HG03066 (cell line): ENCODE measurements at regions not wholly inside any gene's neighbourhood (a gene's known extent, or its start where the extent isn't known, plus 50 kb on each side); places are given as distances from the start of the nearest gene placed in this dataset.
"Not testable (repeated sequence)": the region's sequence is repeated elsewhere in the genome, so short reads cannot be mapped to it uniquely, and the experiment has no call there.

Experiments
- ATAC-seq: cut with Tn5 transposase; IDR thresholded peaks from one replicate; pipeline ENCODE4 v1.9.1; 2021; ENCODE audit warnings: low read depth; ENCODE audit not compliant: unreplicated experiment

DNA sequence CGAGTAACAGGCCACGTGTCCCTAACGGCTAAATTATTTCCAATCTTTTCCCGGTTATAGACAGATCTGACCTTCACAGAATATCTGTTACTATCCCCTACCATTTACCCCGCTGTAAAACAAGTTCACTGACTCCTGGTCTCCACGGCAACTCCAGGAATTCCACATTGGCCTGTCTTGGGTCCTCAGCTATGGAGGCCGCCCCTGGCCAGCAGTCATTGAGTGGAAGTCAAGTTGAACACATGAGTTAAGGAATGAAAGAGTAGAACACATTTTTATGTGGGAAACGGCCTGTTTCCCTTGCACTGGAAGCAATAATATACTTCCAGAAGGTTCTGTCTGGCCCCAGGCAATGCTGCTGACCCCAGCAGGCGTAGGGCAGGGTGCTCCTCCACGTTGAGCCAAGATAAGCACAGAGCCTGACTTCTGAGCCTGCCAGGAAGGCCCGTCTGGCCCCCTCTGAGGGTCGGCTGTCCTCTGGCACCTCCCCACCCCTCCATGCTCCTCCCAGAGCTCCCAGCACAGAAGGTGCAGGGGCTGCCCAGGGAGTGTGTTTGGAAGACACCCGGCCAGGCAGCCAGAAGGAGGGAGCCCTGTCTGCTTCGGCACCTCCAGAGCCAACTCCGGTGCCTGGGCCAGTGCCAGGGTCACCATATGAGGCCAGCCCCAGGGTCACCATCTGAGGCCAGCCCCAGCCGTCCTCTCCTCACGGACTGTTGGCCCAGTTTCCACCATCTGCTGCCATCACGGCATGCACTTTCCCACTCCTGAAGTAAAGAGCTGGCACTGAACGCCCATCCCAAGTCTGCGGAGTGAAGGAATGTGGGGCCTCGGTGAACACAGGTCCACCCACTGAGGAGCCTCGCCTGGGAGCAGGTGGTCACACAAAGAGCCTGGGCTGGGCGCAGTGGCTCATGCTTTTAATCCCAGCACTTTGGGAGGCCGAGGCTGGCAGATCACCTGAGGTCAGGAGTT is 813.2 kb downstream of the BRD1 start:
- no peak for ATAC-seq

DNA sequence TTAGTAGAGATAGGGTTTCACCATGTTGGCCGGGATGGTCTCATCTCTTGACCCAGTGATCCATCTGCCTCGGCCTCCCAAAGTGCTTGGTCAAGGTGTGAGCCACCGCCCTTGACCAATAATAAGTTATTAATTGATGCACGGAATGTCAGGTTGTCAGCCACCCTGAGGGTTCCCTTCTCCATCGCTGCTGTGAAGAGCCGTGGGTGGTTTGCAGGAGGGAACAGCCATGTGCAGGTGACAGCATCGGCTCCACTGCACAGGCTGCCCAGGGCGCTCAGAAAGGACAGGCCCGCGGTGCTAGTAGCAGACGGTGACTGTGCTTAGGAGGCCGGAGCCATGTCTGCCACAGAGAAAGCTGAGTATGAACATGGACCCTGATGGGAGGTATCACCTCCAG is 814.0 kb downstream of the BRD1 start:
- ATAC-seq = no peak

- no peak for ATAC-seq
Measured at GRCh38 chr22:49012712-49013395, 814.8 kb downstream of the BRD1 start.

DNA sequence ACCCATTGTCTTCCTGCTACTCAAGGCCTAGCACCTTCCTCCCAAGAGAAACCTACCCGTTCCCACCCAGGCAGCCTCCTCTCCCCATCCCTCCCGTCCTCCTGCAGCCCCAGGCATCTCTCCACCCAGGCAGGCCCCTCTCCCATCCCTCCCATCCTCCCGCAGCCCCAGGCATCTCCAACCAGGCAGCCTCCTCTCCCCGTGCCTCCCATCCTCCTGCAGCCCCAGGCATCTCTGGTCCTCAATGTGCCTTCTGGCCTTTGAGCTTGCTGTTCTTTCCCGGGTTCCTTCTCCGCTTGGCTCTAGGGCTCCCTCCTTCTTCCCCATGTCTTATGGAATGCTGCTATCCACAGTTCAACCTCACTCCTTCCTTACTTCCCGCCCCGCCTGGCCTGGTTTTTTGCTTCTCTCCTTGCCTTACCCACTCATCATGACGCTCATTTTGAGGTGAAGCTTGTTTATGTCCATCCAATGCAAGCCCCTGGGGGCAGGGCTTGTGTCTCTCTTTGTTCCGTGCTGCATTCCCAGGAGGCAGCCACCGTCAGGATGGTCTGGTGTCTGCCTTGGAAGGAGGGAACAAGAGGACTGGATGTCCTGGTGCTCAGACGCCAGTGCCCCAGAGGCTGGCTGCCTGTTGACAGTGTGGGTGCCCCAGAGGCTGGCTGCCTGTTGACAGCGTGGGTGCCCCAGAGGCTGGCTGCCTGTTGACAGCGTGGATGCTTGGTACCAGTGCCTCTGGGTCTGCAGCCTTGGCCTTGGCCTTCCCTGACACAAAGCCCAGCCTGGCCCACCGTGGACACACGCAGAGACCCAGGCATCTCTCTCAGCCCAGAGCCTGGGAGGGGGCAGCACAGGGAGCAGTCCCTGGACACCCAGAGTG is 815.7 kb downstream of the BRD1 start:
- ATAC-seq = no peak

DNA sequence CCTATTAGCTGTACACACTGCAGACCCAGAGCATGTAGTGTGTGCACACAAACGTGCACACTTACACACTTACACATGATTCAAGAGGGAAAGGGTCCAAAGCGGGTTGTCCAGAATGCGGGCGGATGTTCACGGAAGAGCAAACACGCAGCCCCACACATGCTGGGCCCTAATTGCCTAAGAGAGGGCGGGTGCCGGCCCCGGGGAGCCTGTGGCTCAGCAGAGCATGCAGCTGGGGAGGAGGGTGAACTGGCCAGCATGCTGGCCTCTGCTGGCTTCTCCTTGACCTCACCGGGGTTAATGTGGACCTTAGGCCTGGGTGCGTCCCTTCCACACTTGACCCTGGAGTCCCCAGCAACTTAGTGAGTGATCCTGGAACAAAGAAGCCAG is 816.3 kb downstream of the BRD1 start:
- no peak for ATAC-seq

DNA sequence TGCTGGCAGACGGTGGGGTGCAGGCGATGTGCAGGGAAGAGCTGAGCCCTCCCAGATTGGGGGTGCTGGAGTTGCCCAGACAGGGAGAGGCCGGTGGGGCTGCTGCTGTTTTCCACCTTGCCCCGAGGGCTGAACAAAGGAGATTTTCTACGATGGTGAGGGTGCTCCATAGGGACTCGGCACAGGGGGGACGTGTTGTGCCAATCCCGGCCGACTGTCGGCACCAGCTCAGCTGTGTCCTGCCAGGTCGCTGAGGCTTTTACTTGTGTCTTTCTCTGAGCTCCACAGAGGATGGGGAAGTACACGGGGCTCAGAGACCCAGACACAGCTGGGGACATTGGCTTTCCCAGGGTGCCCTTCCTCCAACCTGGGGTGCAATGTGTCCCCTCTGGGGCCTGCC is 816.8 kb downstream of the BRD1 start:
- no peak for ATAC-seq

- no peak for ATAC-seq
Measured at GRCh38 chr22:49010070-49010863, 817.4 kb downstream of the BRD1 start.

GRCh38 chr22:49009359-49010063 is 818.2 kb downstream of the BRD1 start:
- no peak for ATAC-seq

GRCh38 chr22:49008682-49009235 is 818.9 kb downstream of the BRD1 start:
- ATAC-seq = no peak

GRCh38 chr22:49007013-49007653 is 820.5 kb downstream of the BRD1 start:
- ATAC-seq = no peak

GRCh38 chr22:49006207-49007012 is 821.3 kb downstream of the BRD1 start:
- ATAC-seq = no peak

DNA sequence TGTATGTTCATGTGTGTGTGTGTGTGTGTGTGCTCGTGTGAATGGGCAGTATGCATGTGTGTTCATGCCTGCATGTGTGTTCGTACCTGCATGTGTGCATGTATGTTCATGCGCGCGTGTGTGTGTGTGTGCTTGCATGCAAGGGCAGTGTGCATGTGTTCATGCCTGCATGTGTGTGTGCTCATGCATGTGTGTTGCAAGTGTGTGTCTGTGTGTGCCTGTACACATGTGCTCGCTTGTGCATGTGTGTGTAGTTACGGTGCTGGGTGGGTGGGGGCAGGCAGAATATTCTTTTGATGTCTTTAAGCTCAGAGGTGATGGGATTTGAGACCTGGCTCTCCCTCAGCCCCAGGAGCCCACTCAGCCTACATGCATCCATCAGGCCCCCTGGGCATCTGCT is 822.1 kb downstream of the BRD1 start:
- no peak for ATAC-seq

DNA sequence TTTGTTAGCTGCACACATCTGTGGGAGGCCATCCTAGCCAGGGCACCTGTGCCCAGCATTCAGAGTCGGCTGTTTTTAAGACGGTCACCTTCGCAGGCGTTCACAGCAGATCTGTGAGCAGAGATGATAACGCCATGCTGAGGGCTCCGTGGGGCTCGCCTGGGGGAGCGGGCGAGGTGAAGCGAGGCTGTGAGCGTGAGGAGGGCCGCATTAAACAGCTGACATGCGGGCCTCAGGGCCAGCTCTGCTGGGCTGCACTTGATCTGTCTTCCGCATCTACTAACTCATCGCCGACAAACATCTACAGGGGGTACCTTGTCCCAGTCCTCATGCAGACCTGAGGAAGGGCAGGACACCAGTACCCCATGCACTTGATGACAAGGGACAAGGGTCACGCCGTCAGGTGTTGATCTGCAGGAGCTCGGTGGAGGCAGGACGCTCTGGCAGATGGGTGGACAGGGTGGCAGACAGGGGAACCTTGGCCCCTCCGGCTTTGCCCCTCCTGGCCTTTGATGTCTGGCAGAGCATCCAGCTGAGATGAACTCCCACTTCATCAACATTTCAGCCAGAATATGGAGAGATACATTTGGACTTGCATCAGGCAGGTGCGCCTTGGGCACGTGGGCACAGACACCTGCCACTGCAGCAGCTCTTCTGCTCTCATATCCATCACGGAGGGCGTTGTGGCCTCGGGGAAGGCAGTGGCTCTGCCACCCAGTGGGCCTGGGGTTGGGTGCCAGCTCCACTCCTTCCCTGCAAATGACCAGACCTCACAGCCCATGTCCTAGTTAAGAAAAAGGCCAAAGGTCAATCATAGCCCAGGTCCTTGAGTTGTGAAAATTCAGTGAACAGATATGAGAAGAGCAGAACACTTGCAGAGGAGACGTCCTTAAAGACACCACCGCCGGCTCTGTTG is 822.9 kb downstream of the BRD1 start:
- no peak for ATAC-seq

DNA sequence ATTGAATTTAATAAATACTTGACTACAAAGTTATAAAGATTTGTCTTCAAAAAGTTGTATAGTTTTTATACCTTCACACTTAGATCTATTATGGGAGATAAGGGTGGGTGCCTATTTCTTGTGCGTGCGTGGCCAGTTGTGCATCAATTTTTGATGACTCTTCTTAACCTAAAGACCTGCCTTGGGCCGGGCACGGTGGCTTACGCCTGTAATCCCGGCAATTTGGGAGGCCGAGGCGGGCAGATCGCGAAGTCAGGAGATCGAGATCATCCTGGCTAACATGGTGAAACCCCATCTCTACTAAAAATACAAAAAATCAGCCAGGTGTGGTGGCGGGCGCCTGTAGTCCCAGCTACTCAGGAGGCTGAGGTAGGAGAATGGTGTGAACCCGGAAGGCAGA is 830.1 kb downstream of the BRD1 start:
- not testable (repeated sequence) for ATAC-seq

DNA sequence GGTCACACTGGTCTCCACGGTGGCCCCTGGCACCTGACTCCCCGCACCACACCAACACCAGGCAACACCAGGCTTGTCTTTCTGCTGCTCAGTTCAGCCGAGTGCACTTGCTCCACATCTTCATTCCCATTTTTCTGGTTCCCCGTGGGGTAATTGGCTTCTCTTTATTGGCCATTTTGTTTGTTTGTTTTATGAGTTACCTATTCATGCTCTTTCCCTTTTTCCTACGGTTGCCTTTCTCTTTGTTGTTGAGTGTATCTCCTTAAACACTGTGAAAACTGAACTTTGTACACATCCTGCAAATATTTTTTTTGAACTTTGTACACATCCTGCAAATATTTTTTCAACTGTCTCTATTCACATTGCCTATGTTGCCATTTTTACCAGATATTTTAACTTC is 834.0 kb downstream of the BRD1 start:
- ATAC-seq = no peak

DNA sequence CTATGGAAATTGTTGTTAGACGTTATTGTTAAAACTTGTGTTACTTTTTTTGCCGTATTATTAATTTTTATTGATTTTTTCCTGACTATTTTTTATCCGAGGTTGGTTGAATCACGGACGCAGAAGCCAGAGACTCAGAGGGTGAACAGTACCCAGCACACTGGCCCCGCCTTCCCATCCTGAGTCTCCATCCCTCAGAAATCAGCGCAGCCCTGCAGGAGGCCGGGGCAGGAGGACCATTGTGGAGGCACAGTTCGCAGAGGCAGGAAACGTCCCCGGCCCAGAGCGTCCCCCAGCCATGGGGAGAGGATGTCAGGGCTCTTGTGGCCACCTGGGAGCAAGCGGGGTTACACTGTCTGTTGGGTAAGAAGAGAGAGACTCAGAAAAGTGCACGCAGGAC is 843.0 kb downstream of the BRD1 start:
- ATAC-seq = no peak
